HS-5 (cell line): ENCODE measurements at regions not wholly inside any gene's neighbourhood (a gene's known extent, or its start where the extent isn't known, plus 50 kb on each side); places are given as distances from the start of the nearest gene placed in this dataset.
A peak's percentile ranks its signal among the peaks of the same experiment; 100 is the strongest.

ENCODE experiments used
- DNase-seq: peaks from one replicate; pipeline ENCODE4 v3.0.0-alpha.2; 2012; ENCODE audit warnings: low read depth

GRCh38 chr1:58430421-58431275, 115.9 kb downstream of the OMA1 start:
- no peak for DNase-seq

- DNase-seq = no peak
These were observed 119.6 kb downstream of the OMA1 start for GRCh38 chr1:58426918-58427317.

- no peak for DNase-seq
These were observed 124.1 kb downstream of the OMA1 start for GRCh38 chr1:58422436-58422835.

- DNase-seq = no peak
These were observed 128.0 kb downstream of the OMA1 start for GRCh38 chr1:58418283-58419228.

- no peak for DNase-seq
These were observed 134.4 kb downstream of the OMA1 start for GRCh38 chr1:58412071-58412580.

DNA sequence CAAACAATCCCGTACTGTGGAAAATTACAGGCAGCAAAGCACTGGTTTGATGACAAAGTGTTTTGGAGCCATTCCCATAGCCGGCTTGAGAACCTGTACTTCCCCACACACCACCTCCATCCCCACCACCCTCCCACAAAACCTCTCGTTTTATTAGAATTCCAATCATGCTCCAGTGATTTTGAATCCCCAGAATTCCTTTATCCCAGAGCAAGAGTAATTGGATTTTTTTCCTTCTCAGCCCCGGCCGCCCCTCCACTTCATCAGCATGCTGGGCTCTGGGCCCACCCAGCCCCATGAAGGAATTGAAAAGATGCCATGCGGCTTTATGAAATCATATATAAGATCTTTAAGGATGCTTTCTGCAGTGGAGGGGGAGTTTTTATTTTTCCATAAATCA, 136.6 kb downstream of the OMA1 start:
- no peak for DNase-seq

- no peak for DNase-seq
These were observed 137.2 kb downstream of the OMA1 start for GRCh38 chr1:58409336-58409735.

DNA sequence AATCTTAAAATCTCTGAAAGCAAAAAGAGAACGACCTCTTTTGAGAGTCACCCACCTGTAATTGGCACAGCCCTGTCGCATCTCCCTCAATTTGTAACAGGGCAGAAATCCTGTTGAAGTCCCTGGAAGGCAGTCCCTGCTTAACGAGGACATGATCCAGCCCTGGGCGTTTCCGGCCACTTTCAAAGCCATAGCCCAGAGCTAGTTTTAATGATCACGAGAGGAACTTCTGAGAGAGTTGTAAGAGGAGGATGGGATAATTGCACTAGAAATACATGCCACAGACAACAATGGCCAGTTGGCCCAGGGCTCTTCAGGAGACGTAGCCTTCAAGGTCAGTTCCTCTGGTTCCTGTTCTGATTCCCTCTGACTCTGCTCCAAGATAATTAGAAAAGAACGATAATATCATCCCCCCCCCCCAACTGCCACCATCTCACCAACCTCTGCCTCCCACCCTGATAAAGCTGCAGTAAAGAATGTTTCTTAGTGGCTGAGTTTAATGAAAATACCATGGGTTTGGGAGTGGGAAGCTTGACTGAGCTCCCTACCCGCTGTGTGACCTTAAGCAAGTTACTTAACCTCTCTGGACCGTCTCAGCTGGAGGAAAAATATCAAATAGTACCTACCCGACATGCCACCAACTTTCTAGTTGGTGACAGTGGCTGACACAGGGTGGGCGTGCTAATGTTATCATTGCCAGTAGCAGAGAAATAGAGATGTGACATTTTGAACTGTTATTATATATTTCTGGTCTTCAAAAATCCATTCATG, 140.0 kb downstream of the OMA1 start:
- DNase-seq = no peak

GRCh38 chr1:58405660-58406059, 140.9 kb downstream of the OMA1 start:
- DNase-seq = no peak

GRCh38 chr1:58403894-58404293, 142.6 kb downstream of the OMA1 start:
- DNase-seq = no peak

DNA sequence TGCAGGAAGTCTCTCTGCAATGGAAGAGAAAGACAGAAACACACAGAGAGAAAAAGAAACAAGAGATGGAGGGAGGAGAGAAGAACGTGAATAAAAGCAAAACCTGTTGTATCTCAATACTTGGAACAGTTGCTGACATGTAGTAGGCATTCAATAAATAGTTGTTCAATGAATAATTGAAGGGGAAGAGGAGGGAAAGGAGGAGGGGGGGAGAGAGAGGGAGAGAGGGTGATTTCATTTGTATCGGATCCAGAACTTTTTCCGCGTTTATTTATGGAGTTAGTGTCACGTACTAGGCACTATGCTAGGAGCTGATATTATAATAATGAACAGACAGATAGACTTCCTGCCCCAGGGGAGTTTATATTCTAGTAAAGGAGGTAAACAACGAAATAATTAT, 144.1 kb downstream of the OMA1 start:
- no peak for DNase-seq

- no peak for DNase-seq
These were observed 144.5 kb downstream of the OMA1 start for GRCh38 chr1:58401991-58402390.

GRCh38 chr1:58399176-58399575, 147.3 kb downstream of the OMA1 start:
- DNase-seq = no peak

DNA sequence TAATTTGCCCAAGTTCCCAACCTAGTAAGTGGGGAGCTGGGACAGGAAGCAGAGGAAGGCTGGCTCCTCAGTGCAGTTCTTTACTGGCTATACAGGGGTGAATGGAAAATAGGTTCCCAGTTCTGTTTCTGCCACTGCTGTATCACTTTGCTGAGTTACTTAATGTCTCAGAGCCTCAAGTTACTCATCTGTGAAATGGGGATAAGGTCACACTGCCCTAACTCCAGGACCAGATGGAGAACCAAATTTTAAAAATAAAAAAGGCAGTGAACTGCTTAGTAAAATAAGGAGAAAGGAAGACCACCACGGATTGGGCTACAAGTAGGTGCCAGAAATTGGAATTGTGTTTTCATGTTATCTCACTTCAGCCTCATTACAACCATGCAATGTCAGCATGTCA, 147.8 kb downstream of the OMA1 start:
- no peak for DNase-seq

- DNase-seq = peak; percentile 73
These were observed 149.2 kb downstream of the OMA1 start for GRCh38 chr1:58397187-58397820.

DNA sequence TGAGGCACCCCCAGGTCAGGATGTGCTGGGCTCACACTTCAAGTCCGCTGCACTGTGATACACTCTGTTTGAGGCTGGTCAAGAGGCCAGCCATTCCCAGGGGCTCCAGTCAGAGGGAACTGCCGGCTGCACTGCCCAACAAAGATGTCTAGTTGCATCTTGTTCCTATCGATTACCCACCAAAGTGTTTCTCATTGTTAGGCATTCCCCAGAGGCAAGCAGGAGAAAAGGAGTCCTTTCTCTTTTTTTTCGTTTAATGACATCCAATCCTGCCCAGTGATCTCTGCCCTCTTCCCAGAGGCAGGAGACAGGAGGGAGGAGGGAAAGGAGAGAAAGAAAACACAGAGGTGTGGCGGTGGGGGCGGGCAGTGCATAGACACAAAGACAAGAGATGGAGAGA, 150.4 kb downstream of the OMA1 start:
- no peak for DNase-seq

- peak; percentile 87 for DNase-seq
These were observed 151.2 kb downstream of the OMA1 start for GRCh38 chr1:58395355-58395754.

- no peak for DNase-seq
These were observed 154.4 kb downstream of the OMA1 start for GRCh38 chr1:58392083-58392482.

DNA sequence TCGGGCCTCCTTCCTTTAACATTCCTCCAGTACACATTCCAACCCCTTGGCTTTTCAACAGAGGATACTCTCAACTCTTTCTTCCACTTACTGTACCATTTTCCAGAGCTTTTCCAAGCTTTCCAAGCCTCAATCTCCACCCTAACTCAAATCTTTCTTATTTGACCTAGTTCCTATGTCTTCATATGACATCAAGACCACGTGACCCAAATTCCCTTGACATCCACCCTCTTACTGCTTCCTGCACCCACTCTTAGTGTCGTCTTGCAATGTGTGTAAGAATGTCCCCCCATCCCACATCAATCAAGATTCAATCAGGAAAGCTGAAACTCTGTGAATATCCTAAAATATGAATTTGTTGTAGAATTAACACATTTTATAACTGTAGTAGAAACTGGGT, 155.0 kb downstream of the OMA1 start:
- DNase-seq = no peak

DNA sequence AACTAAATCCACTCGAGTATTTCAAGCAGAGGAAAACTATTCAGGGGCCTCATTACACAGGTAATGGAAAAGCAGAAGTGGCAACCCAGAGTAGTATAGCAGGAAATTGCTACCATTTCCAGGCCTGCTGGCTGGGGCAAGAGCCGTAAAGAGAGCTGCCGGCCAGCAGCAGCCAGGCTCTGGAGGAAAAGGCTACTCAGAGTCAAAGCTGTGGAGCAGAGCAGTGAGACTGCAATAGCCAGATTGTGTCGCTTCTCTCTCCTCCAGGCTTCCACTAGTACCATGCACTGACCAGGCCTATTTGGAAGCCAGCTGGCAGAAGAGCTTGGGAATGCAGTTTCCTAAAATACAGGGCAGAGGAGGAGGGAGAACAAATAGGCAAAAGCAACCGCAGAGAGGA, 155.5 kb downstream of the OMA1 start:
- DNase-seq = no peak

DNA sequence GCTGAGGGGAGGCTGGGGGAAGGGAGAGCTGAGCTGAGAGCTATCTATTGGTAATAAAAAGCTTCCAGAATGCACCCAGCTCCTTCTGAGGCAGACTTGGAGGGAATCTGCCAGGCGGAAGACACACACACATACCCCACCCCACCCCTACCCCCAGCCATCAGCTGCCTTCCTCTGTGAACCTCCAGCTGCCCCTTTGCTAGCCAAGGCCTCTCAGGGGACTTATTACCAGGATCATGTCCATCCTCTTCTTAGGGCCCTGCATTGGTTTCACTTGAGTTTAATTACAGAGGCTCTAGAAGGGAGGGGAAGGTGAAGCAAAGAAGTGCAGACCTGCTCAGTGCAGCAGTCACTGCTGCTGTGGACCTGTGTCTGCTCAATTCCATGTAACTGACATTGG, 156.4 kb downstream of the OMA1 start:
- no peak for DNase-seq

GRCh38 chr1:58380345-58380744, 166.2 kb downstream of the OMA1 start:
- DNase-seq = no peak
